NCI-H2107 treated with DMSO at 0.1 percent for 48 hours (cell line): ENCODE measurements at regions not wholly inside any gene's neighbourhood (a gene's known extent, or its start where the extent isn't known, plus 50 kb on each side); places are given as distances from the start of the nearest gene placed in this dataset.
"Not testable (repeated sequence)": the region's sequence is repeated elsewhere in the genome, so short reads cannot be mapped to it uniquely, and the experiment has no call there.

ENCODE experiments used
- DNase-seq: peaks from one replicate; lab custom pipeline; 2025; ENCODE audit not compliant: unreplicated experiment; lab: John Stamatoyannopoulos, UW

DNA sequence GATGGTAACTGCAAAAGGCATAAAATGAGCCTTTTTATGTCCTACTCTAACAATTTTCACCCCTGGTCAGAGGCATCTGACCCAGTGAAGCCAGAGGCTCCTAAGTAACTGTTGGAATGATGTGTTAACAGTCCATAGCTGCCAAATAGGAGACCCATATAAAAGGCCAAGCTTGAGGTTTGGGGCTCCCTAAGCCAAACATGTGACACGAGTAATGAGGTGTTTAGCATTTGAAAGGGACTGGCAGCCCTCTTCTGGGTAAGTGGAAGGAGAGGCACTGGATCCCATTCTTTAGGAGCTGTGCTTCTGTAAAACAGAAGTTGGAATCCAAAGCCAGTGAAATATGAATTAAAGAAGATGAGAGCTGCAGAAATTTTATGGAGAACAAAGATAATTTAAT, 100.6 kb upstream of the PNPLA4 start:
- no peak for DNase-seq

DNA sequence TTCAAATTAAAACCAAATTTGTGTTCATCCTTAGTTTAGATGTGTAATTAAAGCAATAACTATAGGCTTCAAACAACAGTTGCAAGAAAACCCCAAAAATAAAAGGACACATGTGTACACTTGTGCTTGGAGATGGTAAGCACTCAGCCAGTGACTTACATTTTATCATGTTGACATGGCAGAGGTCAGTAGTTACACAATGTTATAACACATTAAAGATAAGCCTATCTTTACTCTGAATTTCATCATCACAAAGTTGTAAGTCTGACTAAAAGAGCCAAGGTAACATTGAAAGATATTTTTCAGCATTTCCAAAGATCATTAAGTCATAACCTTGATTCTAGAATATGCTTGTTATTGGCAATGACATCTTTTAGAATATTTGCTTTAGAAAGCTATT, 98.5 kb upstream of the PNPLA4 start:
- no peak for DNase-seq

DNA sequence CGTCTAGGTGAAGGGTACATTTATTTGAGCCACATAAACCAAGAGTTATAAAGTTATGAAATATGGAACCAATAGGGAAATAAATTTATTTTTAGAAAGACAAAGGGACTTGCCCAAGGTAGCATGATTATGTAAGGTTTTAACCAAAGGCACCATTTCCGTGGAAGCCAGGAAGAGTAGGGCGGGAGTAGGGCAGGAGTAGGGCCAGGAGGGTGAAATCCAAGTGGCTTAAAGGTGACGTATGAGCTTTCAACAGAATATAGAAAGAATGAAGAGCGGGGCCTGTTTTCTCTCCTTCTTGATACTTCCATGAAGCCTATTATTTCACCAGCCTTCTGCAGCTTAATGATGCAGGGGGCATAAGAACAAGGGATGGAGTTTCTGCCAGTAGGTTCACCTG, 91.7 kb upstream of the PNPLA4 start:
- no peak for DNase-seq

DNA sequence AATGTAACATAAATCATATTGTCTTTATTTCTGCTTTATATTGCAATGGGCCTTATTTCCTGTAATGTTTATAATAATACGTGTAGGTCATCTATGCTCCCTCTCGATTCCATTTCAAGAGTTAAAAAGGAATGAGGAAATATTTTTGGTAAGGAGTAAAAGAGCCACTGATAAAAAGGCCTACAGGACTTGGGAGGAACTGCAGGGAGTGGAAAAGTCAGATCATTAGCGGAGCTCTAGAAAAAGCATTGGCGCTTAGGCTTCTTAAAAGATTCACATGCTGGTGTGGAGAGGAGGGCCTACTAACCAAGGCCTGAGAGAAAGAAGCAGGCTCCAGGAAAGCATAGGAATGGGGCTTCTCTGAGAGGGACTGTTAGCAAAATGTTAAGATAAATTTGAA, 82.9 kb upstream of the PNPLA4 start:
- DNase-seq: no peak

DNA sequence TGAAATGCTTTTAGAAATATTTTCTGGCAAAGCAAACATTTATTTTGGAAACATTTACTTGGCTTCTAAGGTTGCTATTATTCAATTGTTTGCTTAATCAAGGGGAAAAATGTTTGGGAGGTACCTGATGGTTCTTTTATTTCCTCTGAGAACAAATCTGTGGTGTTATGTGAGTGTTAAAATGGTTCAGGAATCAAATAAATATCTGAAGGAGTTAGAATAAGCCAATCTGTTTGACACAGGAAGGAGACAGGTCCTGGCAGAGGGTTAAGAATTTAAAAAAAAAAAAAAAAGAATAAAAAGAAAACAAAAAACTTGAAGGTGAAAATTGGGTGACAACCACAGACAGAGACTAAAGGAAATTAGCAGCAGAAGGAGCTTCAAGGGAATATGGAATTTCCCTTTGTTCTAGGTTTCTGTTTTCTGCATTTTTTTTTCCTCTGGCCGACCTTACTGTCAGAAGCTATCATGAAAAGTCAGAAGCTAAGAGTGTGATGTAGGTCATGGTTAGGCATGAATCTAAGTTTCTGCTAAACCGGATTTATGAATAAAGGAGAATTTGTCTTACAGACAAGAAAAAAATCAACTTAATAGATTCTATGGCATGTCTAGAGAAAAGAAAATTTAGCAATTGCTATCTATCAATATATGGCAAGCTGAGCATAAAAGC, 78.6 kb upstream of the PNPLA4 start:
- no peak for DNase-seq

DNA sequence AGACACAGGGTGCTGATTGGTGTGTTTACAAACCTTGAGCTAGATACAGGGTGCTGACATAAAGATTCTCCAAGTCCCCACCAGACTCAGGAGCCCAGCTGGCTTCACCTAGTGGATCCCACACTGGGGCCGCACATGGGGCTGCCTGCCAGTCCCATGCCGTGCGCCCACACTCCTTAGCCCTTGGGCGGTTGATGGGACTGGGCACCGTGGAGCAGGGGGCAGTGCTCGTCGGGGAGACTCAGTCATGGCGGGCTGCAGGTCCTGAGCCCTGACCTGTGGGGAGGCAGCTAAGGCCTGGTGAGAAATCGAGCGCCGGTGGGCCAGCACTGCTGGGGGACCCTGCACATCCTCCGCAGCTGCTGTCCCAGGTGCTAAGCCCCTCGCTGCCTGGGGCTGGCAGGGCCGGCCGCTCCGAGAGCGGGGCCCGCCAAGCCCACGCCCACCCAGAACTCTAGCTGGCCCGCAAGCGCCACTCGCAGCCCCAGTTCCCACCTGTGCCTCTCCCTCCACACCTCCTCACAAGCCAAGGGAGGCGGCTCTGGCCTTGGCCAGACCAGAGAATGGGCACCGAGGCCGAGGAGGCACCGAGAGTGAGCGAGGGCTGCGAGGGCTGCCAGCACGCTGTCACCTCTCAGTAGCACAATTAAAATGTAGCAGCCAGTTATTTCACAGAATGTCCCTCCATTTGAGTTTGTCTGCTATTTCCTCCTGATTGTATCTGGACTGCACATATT, 76.1 kb upstream of the PNPLA4 start:
- no peak for DNase-seq

DNA sequence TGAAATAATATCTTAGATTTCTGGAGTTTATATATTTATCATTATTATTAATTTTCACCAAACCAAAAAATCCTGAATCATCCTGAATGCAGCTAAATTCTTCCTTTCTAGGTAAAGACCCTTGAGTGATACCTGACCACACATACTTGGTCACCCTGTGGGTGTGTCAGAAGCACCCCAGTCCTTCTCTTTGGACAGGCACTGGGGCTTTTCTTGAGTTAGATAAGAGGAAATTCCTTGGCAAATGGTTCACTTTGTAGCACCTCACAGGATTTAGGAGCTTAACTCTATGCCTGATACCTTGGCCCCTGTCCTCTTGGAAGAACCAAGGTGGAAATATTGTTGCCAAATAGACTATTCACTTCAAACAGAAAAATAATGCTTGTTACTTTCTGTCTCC, 69.6 kb upstream of the PNPLA4 start:
- no peak for DNase-seq

DNA sequence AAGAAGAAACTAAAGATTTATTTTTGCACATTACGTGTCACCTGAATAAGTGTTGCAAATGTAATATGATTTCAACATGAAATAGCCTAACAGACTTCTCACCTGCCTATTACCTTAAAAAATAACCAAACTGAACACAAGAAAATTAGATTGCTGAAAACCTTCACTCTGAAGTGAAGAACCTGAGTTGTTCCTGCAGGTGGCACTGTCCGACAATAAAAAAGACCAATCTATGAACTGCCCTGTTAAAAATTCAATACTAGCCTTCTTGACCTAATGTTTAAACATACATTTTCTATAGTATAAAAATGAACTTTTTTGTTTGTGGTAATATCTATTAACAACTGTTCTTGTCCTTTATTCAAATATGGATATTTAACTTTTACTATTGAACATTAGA, 69.2 kb upstream of the PNPLA4 start:
- DNase-seq: peak; percentile 32

DNA sequence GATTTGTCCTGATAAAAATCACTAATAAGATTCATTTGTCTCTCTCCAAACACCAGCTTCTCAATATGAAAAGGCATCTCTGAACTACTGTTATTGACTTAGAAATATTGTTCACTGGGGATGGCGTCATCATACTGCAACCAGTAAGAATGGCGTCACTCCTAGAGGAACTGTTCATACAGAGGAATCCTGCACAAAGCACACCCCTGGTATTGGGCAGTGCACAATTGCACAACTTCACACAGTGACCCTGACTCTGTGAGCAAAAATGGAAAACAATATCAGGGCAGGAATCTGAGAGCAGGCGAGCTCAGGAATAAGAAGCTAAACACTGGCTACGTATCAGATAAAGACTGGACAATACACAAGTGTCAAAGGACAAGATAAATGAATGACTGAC, 66.7 kb upstream of the PNPLA4 start:
- DNase-seq: no peak

DNA sequence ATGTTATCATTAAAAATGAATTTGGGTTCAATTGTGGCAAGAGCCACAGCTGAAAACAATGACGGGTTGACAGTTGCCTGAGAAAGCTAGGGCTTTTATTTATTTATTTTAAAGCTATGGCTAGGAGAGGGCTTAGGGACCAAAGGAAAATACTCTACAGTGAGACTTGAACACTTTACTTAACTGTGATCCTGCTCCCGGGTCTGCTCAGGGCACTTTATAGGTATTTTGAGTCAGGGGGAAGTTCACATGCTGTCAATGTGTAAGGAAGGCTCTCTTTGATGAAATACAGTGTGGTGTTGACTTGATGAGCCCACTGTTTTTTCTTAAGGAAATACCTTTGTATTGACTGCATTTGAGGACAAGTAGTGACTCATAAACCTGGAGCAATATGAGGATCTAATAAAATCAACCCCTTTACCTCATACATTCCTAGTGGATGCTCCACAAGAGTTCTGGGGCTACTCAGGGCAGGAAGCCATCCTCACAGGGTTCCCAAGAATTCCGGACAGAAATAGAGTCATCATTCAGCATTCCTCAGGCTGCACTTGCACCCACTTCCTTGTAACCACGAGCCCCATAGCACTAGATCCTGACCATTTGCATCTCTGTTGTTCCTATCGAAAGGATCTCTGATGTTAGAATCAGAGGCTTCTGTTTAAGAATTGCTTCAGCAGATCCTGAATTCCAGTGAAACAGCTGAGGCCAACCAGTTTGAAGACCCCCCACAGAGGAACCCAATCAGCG, 61.0 kb upstream of the PNPLA4 start:
- not testable (repeated sequence) for DNase-seq

DNA sequence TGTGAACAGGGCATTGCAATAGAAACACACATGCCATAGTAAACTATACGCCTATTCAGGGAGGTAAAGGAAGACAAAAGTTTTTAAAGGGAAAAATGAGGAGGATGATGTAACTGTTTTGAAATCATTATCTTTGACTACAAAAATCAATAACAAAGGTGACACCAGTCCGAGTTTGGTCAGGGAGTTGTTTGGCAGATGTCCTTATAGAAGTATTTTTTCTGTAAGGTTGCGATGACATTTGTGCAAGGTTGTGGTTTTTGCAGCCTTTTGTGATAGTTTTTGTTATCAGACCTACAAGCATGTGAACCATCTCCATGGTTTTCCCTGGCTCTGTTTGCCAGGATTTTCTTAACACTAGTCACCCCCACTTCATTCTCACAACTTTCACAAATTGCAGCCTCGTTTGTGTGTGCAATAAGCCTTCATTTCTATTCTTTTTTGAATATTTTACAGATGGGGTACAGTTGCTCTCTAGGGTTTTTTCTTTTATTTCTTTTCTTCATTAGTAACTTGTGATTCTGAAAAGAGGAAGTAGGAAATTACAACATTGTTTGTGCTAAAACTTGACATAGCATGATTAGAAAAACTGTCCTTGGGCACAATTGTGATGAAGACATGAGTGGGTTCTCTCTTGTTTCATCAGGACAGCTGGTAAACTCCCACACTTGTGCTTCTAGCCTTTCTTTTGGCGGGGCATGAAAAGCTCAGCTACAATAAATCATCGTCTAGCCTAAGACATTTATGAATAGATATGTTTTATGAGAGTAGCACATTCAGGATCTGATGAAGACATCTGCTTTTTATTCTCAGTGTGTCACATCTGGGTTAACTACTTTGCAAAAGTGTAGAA, 60.2 kb upstream of the PNPLA4 start:
- DNase-seq: no peak

DNA sequence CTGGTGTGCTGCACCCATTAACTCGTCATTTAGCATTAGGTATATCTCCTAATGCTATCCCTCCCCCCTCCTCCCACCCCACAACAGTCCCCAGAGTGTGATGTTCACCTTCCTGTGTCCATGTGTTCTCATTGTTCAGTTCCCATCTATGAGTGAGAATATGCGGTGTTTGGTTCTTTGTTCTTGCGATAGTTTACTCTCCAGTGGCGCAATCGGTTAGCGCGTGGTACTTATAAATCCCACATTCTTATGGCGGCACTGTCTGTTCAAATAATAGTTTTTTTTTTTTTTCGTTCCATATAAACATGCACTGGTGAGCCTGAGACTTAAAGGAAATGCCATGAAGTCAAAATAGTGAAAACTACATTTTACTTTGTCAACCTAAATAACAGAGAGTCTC, 59.5 kb upstream of the PNPLA4 start:
- not testable (repeated sequence) for DNase-seq

DNA sequence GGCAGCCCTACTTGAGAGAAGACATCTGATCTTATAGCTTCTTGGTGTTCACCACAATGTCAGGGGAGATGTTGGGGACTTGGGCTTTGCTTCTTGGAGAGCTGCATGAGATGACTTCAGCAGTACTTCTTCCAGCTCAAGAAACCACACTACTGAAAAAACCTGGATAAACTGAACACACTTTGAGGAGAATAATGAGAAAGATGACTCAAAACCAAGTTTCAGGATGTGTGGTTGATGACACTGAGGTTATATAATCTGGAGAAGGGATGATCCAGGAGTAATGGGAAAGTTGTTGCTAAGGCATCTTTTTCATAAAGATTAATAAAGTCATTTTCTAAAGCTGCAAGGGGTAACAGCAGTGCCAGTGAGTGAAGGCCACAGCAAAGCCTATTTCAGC, 58.4 kb upstream of the PNPLA4 start:
- DNase-seq: no peak

DNA sequence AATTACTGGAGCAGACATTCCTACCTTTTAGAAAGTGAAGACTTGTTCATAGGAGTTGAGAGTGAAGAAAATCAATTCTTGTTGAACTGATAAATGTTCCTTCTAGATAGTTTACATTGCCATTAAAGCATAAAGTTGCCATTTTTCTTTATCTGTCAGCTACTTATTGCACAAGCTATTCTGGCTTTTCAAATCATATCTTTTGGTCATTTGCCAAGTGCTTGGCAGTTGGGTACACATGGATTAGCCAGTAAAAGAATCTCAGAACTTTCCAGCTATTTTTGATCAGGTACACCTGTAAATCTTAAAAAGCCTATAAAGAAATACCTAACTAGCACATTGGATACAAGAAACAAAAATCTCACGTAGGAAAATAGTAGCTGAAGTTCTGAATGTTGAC, 56.4 kb upstream of the PNPLA4 start:
- DNase-seq: no peak
